ENCODE measurements at regions not wholly inside any gene's neighbourhood (a gene's known extent, or its start where the extent isn't known, plus 50 kb on each side); places are given as distances from the start of the nearest gene placed in this dataset.

DNA sequence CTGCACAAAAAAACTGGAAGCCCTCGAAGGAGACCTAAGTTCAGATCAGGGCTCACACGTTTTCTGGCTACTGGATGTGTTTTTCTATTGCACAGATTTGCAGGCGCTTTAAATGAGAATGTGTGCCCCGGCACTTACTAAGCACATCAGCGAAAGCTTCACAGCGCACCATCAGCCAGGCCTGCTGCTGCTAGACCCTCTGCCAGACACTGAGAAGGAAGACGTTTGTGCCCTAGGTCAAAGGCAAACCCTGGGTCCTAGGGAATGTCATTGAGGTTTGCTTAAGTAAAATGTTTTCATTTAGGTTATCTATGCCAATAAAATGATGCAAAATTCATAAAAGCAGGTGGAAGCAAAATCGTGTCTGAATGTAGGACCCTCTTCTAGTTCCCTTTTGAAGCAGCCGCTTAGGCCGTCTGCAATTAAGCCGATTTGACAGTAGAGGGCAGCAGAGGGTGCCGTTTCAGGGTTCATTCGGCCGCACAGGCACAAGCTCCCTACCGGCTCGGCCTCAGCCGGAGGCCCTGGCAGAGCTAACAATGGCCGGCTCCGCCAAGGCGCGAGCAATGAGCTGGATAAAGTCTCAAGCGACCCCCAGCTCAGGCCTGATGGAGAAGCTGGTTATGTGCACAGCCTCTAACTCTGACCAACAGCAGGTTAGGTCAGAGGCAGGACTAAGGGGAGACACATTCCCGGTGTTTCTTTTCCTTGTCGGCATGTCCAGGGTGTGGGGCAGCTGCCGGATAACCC, 107.2 kb upstream of the FOXA2 start:
- DNase-seq, result peak; percentile 72
- H3K9ac ChIP-seq, result no peak overlapping the region
- no peaks in the 10 kb centered on the region for H3K36me3 ChIP-seq (replicated peaks in 1 of 2; ENCODE audit: control insufficient read depth in 1 of 2, insufficient read depth in 2 of 2, low read length in 1 of 2)
- H3K27ac ChIP-seq (ENCODE audit: low read depth in 2 of 2, low read length in 1 of 2), result no peak overlapping the region
- no peaks in the 10 kb centered on the region for H3K9me2 ChIP-seq
- H3K27me3 ChIP-seq (ENCODE audit: insufficient read depth), result peaks cover 8% of the 10 kb centered on the region; the same call in 1 of the 2 replicates
- H2AFZ ChIP-seq (ENCODE audit: low read depth), result peak overlapping the region; percentile 69; the same call in 1 of the 2 replicates
- POLR2A ChIA-PET, result no interaction called here
- no peaks in the 10 kb centered on the region for H3K79me2 ChIP-seq (ENCODE audit: insufficient read depth)
- no peaks in the 10 kb centered on the region for H3K9me3 ChIP-seq
- CTCF ChIA-PET, result interaction anchor here (0.6 to 5.9 kb wide), 33 partner anchors 8 to 916 kb away, joined by 3 to 131 read pairs (median 3); no protein-coding TSS in a partner anchor
- no peaks in the 10 kb centered on the region for H4K20me1 ChIP-seq (ENCODE audit: insufficient read depth)
- H3K4me3 ChIP-seq (ENCODE audit: low read depth in 2 of 2, low read length in 1 of 2), result no peak overlapping the region; a peak in 1 of 4 replicates
- H3F3A ChIP-seq (replicated peaks; ENCODE audit: insufficient read depth), result no peaks in the 10 kb centered on the region
- TF ChIP-seq YY1 (IDR thresholded peaks at IDR 0.05; ENCODE audit: low read depth) (peak; percentile 72), SMC3 (IDR thresholded peaks at IDR 0.05; ENCODE audit: low read depth, low read length) (peak; percentile 79), NFIC (IDR thresholded peaks at IDR 0.05; ENCODE audit: borderline replicate concordance) (no peak), RAD21 (IDR thresholded peaks at IDR 0.05; ENCODE audit: low read length) (peak; percentile 80), EP300 (IDR thresholded peaks at IDR 0.05; ENCODE audit: borderline replicate concordance in 1 of 2, low read depth in 1 of 2, low read length in 1 of 2) (no peak), JUND (IDR thresholded peaks at IDR 0.05) (no peak)
- TF ChIP-seq, protein P1, sequence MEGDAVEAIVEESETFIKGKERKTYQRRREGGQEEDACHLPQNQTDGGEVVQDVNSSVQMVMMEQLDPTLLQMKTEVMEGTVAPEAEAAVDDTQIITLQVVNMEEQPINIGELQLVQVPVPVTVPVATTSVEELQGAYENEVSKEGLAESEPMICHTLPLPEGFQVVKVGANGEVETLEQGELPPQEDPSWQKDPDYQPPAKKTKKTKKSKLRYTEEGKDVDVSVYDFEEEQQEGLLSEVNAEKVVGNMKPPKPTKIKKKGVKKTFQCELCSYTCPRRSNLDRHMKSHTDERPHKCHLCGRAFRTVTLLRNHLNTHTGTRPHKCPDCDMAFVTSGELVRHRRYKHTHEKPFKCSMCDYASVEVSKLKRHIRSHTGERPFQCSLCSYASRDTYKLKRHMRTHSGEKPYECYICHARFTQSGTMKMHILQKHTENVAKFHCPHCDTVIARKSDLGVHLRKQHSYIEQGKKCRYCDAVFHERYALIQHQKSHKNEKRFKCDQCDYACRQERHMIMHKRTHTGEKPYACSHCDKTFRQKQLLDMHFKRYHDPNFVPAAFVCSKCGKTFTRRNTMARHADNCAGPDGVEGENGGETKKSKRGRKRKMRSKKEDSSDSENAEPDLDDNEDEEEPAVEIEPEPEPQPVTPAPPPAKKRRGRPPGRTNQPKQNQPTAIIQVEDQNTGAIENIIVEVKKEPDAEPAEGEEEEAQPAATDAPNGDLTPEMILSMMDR (IDR thresholded peaks at IDR 0.05), result peak; percentile 88
- WGBS (ENCODE audit: low lambda C conversion rate), result 16% methylated on average over 20 of the region's 25 CpGs
- peak overlapping the region; percentile 43; the same call in 1 of the 2 replicates for H3K4me2 ChIP-seq
- H3K4me1 ChIP-seq (ENCODE audit: control insufficient read depth in 1 of 2, insufficient read depth in 2 of 2, low read depth in 1 of 2, low read length in 1 of 2), result peaks cover 0 to 3% of the 10 kb centered on the region in 2 experiments; a peak in 1 of 4 replicates

DNA sequence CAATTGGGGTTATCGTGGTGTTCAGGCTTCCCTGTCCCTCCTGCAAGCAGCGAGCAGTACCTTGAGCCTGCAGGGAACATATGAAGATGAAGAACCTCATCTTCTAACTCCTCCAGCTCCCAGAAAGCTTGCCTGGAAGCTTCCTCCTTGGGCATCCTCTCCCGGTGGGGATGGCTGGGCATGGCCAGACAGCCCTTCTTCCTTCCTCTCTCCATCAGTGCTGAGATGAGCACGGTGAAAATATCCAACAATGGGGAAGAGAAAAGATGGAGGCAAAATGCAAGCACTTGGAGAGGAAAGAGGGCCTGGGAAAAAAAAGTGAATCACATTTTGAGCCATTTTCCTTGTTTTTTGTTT, 107.7 kb upstream of the FOXA2 start:
- peak overlapping the region; percentile 69; the same call in 1 of the 2 replicates for H2AFZ ChIP-seq (ENCODE audit: low read depth)
- no peaks in the 10 kb centered on the region for H3K9me2 ChIP-seq
- H3K4me1 ChIP-seq (ENCODE audit: control insufficient read depth in 1 of 2, insufficient read depth in 2 of 2, low read depth in 1 of 2, low read length in 1 of 2), result peaks cover 0 to 3% of the 10 kb centered on the region in 2 experiments; a peak in 1 of 4 replicates
- CTCF ChIA-PET, result interaction anchor here (0.6 to 5.9 kb wide), 32 partner anchors 9 to 915 kb away, joined by 3 to 131 read pairs (median 4); no protein-coding TSS in a partner anchor
- no peaks in the 10 kb centered on the region for H3K36me3 ChIP-seq (replicated peaks in 1 of 2; ENCODE audit: control insufficient read depth in 1 of 2, insufficient read depth in 2 of 2, low read length in 1 of 2)
- no peaks in the 10 kb centered on the region for H4K20me1 ChIP-seq (ENCODE audit: insufficient read depth)
- no peaks in the 10 kb centered on the region for H3K9me3 ChIP-seq
- peaks cover 14% of the 10 kb centered on the region; the same call in 1 of the 2 replicates for H3K27me3 ChIP-seq (ENCODE audit: insufficient read depth)
- TF ChIP-seq RCOR1 (IDR thresholded peaks at IDR 0.05; ENCODE audit: low read length), result no peak
- TF ChIP-seq, protein P2, sequence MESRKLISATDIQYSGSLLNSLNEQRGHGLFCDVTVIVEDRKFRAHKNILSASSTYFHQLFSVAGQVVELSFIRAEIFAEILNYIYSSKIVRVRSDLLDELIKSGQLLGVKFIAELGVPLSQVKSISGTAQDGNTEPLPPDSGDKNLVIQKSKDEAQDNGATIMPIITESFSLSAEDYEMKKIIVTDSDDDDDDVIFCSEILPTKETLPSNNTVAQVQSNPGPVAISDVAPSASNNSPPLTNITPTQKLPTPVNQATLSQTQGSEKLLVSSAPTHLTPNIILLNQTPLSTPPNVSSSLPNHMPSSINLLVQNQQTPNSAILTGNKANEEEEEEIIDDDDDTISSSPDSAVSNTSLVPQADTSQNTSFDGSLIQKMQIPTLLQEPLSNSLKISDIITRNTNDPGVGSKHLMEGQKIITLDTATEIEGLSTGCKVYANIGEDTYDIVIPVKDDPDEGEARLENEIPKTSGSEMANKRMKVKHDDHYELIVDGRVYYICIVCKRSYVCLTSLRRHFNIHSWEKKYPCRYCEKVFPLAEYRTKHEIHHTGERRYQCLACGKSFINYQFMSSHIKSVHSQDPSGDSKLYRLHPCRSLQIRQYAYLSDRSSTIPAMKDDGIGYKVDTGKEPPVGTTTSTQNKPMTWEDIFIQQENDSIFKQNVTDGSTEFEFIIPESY (IDR thresholded peaks at IDR 0.05; ENCODE audit: borderline replicate concordance, low read depth), result no peak
- no peak for TF ChIP-seq TAF1 (IDR thresholded peaks at IDR 0.05; ENCODE audit: borderline replicate concordance, low read depth, low read length)
- no peak for TF ChIP-seq NFIC (IDR thresholded peaks at IDR 0.05; ENCODE audit: borderline replicate concordance)
- TF ChIP-seq, protein P1 (IDR thresholded peaks at IDR 0.05), result no peak
- TF ChIP-seq, protein P3, sequence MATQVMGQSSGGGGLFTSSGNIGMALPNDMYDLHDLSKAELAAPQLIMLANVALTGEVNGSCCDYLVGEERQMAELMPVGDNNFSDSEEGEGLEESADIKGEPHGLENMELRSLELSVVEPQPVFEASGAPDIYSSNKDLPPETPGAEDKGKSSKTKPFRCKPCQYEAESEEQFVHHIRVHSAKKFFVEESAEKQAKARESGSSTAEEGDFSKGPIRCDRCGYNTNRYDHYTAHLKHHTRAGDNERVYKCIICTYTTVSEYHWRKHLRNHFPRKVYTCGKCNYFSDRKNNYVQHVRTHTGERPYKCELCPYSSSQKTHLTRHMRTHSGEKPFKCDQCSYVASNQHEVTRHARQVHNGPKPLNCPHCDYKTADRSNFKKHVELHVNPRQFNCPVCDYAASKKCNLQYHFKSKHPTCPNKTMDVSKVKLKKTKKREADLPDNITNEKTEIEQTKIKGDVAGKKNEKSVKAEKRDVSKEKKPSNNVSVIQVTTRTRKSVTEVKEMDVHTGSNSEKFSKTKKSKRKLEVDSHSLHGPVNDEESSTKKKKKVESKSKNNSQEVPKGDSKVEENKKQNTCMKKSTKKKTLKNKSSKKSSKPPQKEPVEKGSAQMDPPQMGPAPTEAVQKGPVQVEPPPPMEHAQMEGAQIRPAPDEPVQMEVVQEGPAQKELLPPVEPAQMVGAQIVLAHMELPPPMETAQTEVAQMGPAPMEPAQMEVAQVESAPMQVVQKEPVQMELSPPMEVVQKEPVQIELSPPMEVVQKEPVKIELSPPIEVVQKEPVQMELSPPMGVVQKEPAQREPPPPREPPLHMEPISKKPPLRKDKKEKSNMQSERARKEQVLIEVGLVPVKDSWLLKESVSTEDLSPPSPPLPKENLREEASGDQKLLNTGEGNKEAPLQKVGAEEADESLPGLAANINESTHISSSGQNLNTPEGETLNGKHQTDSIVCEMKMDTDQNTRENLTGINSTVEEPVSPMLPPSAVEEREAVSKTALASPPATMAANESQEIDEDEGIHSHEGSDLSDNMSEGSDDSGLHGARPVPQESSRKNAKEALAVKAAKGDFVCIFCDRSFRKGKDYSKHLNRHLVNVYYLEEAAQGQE (IDR thresholded peaks at IDR 0.05; ENCODE audit: low read depth, low read length), result no peak
- TF ChIP-seq SMC3 (IDR thresholded peaks at IDR 0.05; ENCODE audit: low read depth, low read length), result no peak
- no peak for TF ChIP-seq GABPA (IDR thresholded peaks at IDR 0.05; ENCODE audit: low read depth)
- no peak for TF ChIP-seq SIN3A (IDR thresholded peaks at IDR 0.05; ENCODE audit: borderline replicate concordance, low read depth, low read length)
- no peaks in the 10 kb centered on the region for H3K79me2 ChIP-seq (ENCODE audit: insufficient read depth)
- no peak overlapping the region for H3K9ac ChIP-seq
- H3K4me2 ChIP-seq, result peak overlapping the region; percentile 43; the same call in 1 of the 2 replicates
- POLR2A ChIA-PET, result no interaction called here
- DNase-seq, result no peak
- WGBS (ENCODE audit: low lambda C conversion rate), result 36% methylated on average over 4 of the region's 4 CpGs
- H3F3A ChIP-seq (replicated peaks; ENCODE audit: insufficient read depth), result no peaks in the 10 kb centered on the region
- H3K27ac ChIP-seq (ENCODE audit: low read depth in 2 of 2, low read length in 1 of 2), result no peak overlapping the region
- H3K4me3 ChIP-seq (ENCODE audit: low read depth in 2 of 2, low read length in 1 of 2), result no peak overlapping the region

All from SK-N-SH (cell line).